Testis (tissue), 2 donors: ENCODE measurements at regions not wholly inside any gene's neighbourhood (a gene's known extent, or its start where the extent isn't known, plus 50 kb on each side); places are given as distances from the start of the nearest gene placed in this dataset.
A peak's percentile ranks its signal among the peaks of the same experiment; 100 is the strongest.

Experiments used
- DNase-seq: peaks from one replicate; pipeline ENCODE4 v3.0.0-alpha.2; 2019
- H3K27ac ChIP-seq, 2 donors: fragments of 200-600 bp; sonication (generic); one replicate each; pipeline ENCODE4 v1.5.1; 2019
- H3K27me3 ChIP-seq: fragments of 200-600 bp; sonication (generic); one replicate; pipeline ENCODE4 v1.5.1; 2019
- H3K36me3 ChIP-seq: fragments of 200-600 bp; sonication (generic); one replicate; pipeline ENCODE4 v1.5.1; 2017; ENCODE audit warnings: low read depth; ENCODE audit errors: missing control alignments
- H3K4me1 ChIP-seq: fragments of 200-600 bp; sonication (generic); one replicate; pipeline ENCODE4 v1.5.1; 2019
- H3K4me3 ChIP-seq, 2 donors: fragments of 200-600 bp; sonication (generic); one replicate each; pipeline ENCODE4 v1.5.1; 2017 to 2019
- H3K9me3 ChIP-seq: fragments of 200-600 bp; sonication (generic); one replicate; pipeline ENCODE4 v1.5.1; 2017
- CTCF ChIP-seq, 3 experiments: fragments of 450-650 bp in 2 of 3; fragments of 200-600 bp in 1 of 3; sonication (generic) in 1 of 3; IDR thresholded peaks; one replicate each; pipeline ENCODE4 v1.5.1; 2016 to 2019; ENCODE audit warnings: antibody characterized with exemption in 3 of 3, mild to moderate bottlenecking in 2 of 3, moderate library complexity in 1 of 3
- POLR2A ChIP-seq: fragments of 450-650 bp; IDR thresholded peaks from one replicate; pipeline ENCODE4 v1.6.1; 2017; ENCODE audit warnings: antibody characterized with exemption, mild to moderate bottlenecking, moderate library complexity
- WGBS, 2 donors: methylation state at CpG; one replicate each; pipeline ENCODE4 v1.1.5; 2018; 5-methylcytosine and 5-hydroxymethylcytosine counted together
- intact Hi-C: fragments of 100-400 bp; cut with DNase I; formaldehyde crosslinking; loops from one replicate; pipeline ENCODE4 v1.15.1; 2023; ENCODE audit warnings: low total_unique reads

DNA sequence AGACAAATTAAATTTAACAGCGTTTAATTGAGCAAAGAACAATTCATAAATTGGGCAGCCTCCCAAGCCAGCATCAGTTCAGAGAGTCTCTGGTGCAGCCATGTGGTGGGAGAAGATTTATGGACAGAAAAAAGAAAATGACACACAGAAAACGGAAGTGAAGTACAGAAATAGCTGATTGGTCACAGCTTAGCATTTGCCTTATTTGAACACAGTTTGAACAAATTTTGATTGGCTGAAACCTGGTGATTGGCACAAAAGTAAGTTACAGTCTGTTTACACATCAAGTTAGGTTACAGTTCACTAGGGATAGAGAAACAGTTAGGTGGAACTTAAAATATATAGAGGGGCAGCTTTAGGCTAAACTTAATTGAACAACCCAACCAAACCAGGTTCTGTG is 720.1 kb downstream of the TYW1 start:
- no peak overlapping the region for H3K27ac ChIP-seq
- WGBS, 2 donors, result 43 to 44% methylated on average over 2 of the region's 2 CpGs
- no peaks in the 10 kb centered on the region for H3K27me3 ChIP-seq
- DNase-seq, result no peak
- H3K36me3 ChIP-seq, result no peaks in the 10 kb centered on the region
- H3K9me3 ChIP-seq, result no peaks in the 10 kb centered on the region
- intact Hi-C loops, result no loop called here
- no peaks in the 10 kb centered on the region for H3K4me1 ChIP-seq
- no peak overlapping the region for H3K4me3 ChIP-seq
- TF ChIP-seq CTCF (IDR thresholded peaks at IDR 0.05) (no peak), POLR2A (no peak)

GRCh38 chr7:67723591-67723990 is 727.0 kb downstream of the TYW1 start:
- TF ChIP-seq POLR2A, result no peak
- no peak for TF ChIP-seq CTCF (IDR thresholded peaks at IDR 0.05)
- 78 to 85% methylated on average over 3 of the region's 3 CpGs for WGBS, 2 donors
- no peaks in the 10 kb centered on the region for H3K4me1 ChIP-seq
- no peaks in the 10 kb centered on the region for H3K27me3 ChIP-seq
- no peak for DNase-seq
- H3K27ac ChIP-seq, result no peak overlapping the region
- no peaks in the 10 kb centered on the region for H3K9me3 ChIP-seq
- H3K36me3 ChIP-seq, result no peaks in the 10 kb centered on the region
- intact Hi-C loops, result no loop called here
- no peak overlapping the region for H3K4me3 ChIP-seq

- no peaks in the 10 kb centered on the region for H3K4me1 ChIP-seq
- WGBS, 2 donors, result 84 to 88% methylated on average over 5 of the region's 5 CpGs
- no peaks in the 10 kb centered on the region for H3K27me3 ChIP-seq
- H3K4me3 ChIP-seq, result no peak overlapping the region
- intact Hi-C loops, result no loop called here
- DNase-seq, result no peak
- no peaks in the 10 kb centered on the region for H3K36me3 ChIP-seq
- no peaks in the 10 kb centered on the region for H3K9me3 ChIP-seq
- peak overlapping the region in 1 of 2 donors; percentile 35 for H3K27ac ChIP-seq
- TF ChIP-seq CTCF (IDR thresholded peaks at IDR 0.05), result no peak
- no peak for TF ChIP-seq POLR2A
Observed at GRCh38 chr7:67724435-67724834, 727.8 kb downstream of the TYW1 start.

GRCh38 chr7:67724955-67725354 is 728.3 kb downstream of the TYW1 start:
- H3K27ac ChIP-seq, result peak overlapping the region in 1 of 2 donors; percentile 35
- no peak for DNase-seq
- no peaks in the 10 kb centered on the region for H3K9me3 ChIP-seq
- intact Hi-C loops, result no loop called here
- TF ChIP-seq CTCF (IDR thresholded peaks at IDR 0.05) (no peak), POLR2A (no peak)
- no peaks in the 10 kb centered on the region for H3K36me3 ChIP-seq
- no peak overlapping the region for H3K4me3 ChIP-seq
- no peaks in the 10 kb centered on the region for H3K4me1 ChIP-seq
- 75 to 79% methylated on average over 2 of the region's 2 CpGs for WGBS, 2 donors
- H3K27me3 ChIP-seq, result no peaks in the 10 kb centered on the region

DNA sequence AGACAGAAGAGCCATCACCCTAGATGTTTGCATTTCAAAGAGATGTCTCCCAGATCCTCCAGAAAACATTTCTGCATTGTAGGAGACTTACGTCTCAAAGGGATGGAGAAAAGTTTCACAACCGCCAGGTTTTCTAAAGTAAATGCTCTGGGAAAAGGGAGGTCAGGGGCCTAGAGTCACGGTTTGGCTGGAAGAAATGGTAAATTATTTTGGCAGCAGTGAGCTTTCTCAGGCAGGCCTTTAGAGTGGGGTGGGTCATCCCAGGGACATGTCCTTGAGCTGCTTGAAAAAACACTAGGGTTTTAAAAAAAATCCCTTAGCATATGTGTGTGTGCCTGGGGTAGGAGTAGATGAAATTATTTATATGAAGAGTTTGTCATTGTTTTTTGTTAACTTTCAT is 728.8 kb downstream of the TYW1 start:
- intact Hi-C loops, result no loop called here
- DNase-seq, result peak; percentile 55
- Histone ChIP-seq H3K36me3 (no peaks in the 10 kb centered on the region), H3K27me3 (no peaks in the 10 kb centered on the region), H3K27ac (peak overlapping the region in 1 of 2 donors; percentile 35), H3K9me3 (no peaks in the 10 kb centered on the region), H3K4me3 (no peak overlapping the region), H3K4me1 (no peaks in the 10 kb centered on the region)
- TF ChIP-seq POLR2A (no peak), CTCF (IDR thresholded peaks at IDR 0.05) (no peak)
- 48 to 56% methylated on average over 3 of the region's 3 CpGs for WGBS, 2 donors
